SK-N-SH (cell line): ENCODE measurements at regions not wholly inside any gene's neighbourhood (a gene's known extent, or its start where the extent isn't known, plus 50 kb on each side); places are given as distances from the start of the nearest gene placed in this dataset.

ENCODE experiments used
- CTCF ChIA-PET: fragments of 300-600, 350-600 bp; formaldehyde crosslinking; extraction: SDS; loops from one replicate; lab custom pipeline; 2021; lab: Yijun Ruan, JAX
- POLR2A ChIA-PET: fragments of 350-600 bp; sonication (Branson Sonifier 250); formaldehyde crosslinking; extraction: SDS; loops from one replicate; lab custom pipeline; 2020; ENCODE audit warnings: antibody characterized with exemption, inconsistent platforms; lab: Yijun Ruan, JAX
- DNase-seq: peaks from one replicate; pipeline ENCODE4 v3.0.0; 2012
- H2AFZ ChIP-seq: fragments of 200-600 bp; sonication (generic); 2 replicates; pipeline ENCODE4 v1.8.1; 2016; ENCODE audit warnings: antibody characterized with exemption, mild to moderate bottlenecking, low read depth
- H3F3A ChIP-seq: fragments of 200-600 bp; sonication (generic); replicated peaks from 2 replicates; pipeline ENCODE3; 2016; ENCODE audit warnings: antibody characterized with exemption, mild to moderate bottlenecking; ENCODE audit not compliant: insufficient read depth
- H3K27ac ChIP-seq, 2 experiments: fragments of 200-500 bp in 1 of 2; fragments of 200-600 bp in 1 of 2; sonication (Bioruptor generic) in 1 of 2; sonication (generic), shearing (Covaris generic) in 1 of 2; 2 replicates each; pipeline versions ENCODE4 v1.5.1 to v1.6.1; 2014 to 2016; ENCODE audit warnings: low read depth in 2 of 2, inconsistent platforms in 1 of 2, low read length in 1 of 2, mild to moderate bottlenecking in 1 of 2, mixed read lengths in 1 of 2
- H3K27me3 ChIP-seq: fragments of 200-600 bp; sonication (generic), shearing (Covaris generic); 2 replicates; pipeline ENCODE4 v1.6.1; 2016; ENCODE audit warnings: mixed run types; ENCODE audit not compliant: insufficient read depth
- H3K36me3 ChIP-seq, 2 experiments: fragments of 200-500 bp in 1 of 2; fragments of 200-600 bp in 1 of 2; sonication (Bioruptor generic) in 1 of 2; sonication (generic) in 1 of 2; replicated peaks in 1 of 2; 2 replicates each; pipeline versions ENCODE3 to v1.5.1; 2014 to 2016; ENCODE audit warnings: low read length in 1 of 2, mild to moderate bottlenecking in 1 of 2; ENCODE audit not compliant: insufficient read depth in 2 of 2, control insufficient read depth in 1 of 2
- H3K4me1 ChIP-seq, 2 experiments: fragments of 200-500 bp in 1 of 2; fragments of 200-600 bp in 1 of 2; sonication (Bioruptor generic) in 1 of 2; sonication (generic), shearing (Covaris generic) in 1 of 2; 2 replicates each; pipeline versions ENCODE4 v1.5.1 to v1.6.1; 2014 to 2016; ENCODE audit warnings: low read depth in 1 of 2, low read length in 1 of 2, mixed run types in 1 of 2; ENCODE audit not compliant: insufficient read depth in 2 of 2, control insufficient read depth in 1 of 2
- H3K4me2 ChIP-seq: fragments of 200-600 bp; sonication (generic), shearing (Covaris generic); 2 replicates; pipeline ENCODE4 v1.6.1; 2017; ENCODE audit warnings: mixed run types
- H3K4me3 ChIP-seq, 2 experiments: fragments of 200-500 bp in 1 of 2; fragments of 200-600 bp in 1 of 2; sonication (Bioruptor generic) in 1 of 2; sonication (generic), shearing (Covaris generic) in 1 of 2; 2 replicates each; pipeline versions ENCODE4 v1.5.1 to v1.8.1; 2014 to 2016; ENCODE audit warnings: low read depth in 2 of 2, inconsistent platforms in 1 of 2, low read length in 1 of 2, mild to moderate bottlenecking in 1 of 2, mixed read lengths in 1 of 2, moderate library complexity in 1 of 2
- H3K79me2 ChIP-seq: fragments of 200-600 bp; sonication (generic); 2 replicates; pipeline ENCODE4 v1.8.1; 2017; ENCODE audit warnings: mild to moderate bottlenecking; ENCODE audit not compliant: insufficient read depth
- H3K9ac ChIP-seq: fragments of 200-600 bp; sonication (generic); 2 replicates; pipeline ENCODE4 v1.6.1; 2017; ENCODE audit warnings: mixed run types
- H3K9me2 ChIP-seq: fragments of 200-600 bp; sonication (generic); 2 replicates; pipeline ENCODE4 v1.6.1; 2017; ENCODE audit warnings: mixed run types
- H3K9me3 ChIP-seq: fragments of 200-600 bp; sonication (generic); 2 replicates; pipeline ENCODE4 v1.6.1; 2017; ENCODE audit warnings: mixed run types, mild to moderate bottlenecking, moderate library complexity
- H4K20me1 ChIP-seq: fragments of 200-600 bp; sonication (generic); 2 replicates; pipeline ENCODE4 v1.6.1; 2017; ENCODE audit warnings: mild to moderate bottlenecking, mixed run types; ENCODE audit not compliant: insufficient read depth
- ELF1 ChIP-seq: IDR thresholded peaks from 2 replicates; pipeline ENCODE4 v1.4.0; 2012
- FOXJ3 ChIP-seq: sonication (generic); formaldehyde crosslinking; IDR thresholded peaks from 2 replicates; pipeline ENCODE4 v1.5.1; 2020; ENCODE audit warnings: mild to moderate bottlenecking, missing genetic modification reagents
- FOXM1 ChIP-seq: IDR thresholded peaks from 2 replicates; pipeline ENCODE4 v1.4.0; 2012; ENCODE audit warnings: low read depth, mild to moderate bottlenecking
- GABPA ChIP-seq: IDR thresholded peaks from 2 replicates; pipeline ENCODE4 v1.4.0; 2012; ENCODE audit warnings: low read depth, mild to moderate bottlenecking
- JUND ChIP-seq: IDR thresholded peaks from 2 replicates; pipeline ENCODE4 v1.4.0; 2012
- MEF2A ChIP-seq: IDR thresholded peaks from 2 replicates; pipeline ENCODE4 v1.4.0; 2012; ENCODE audit warnings: low read depth, borderline replicate concordance
- NRF1 ChIP-seq: IDR thresholded peaks from 2 replicates; pipeline ENCODE4 v1.6.1; 2012; ENCODE audit warnings: low read depth, mild to moderate bottlenecking, low read length
- RAD21 ChIP-seq: IDR thresholded peaks from 2 replicates; pipeline ENCODE4 v1.6.1; 2012; ENCODE audit warnings: mild to moderate bottlenecking, low read length
- RFX5 ChIP-seq: IDR thresholded peaks from 2 replicates; pipeline ENCODE4 v1.6.1; 2012; ENCODE audit warnings: mild to moderate bottlenecking, improper control_type of control experiment, low read length
- SIN3A ChIP-seq: IDR thresholded peaks from 2 replicates; pipeline ENCODE4 v1.6.1; 2012; ENCODE audit warnings: low read depth, mild to moderate bottlenecking, low read length, moderate library complexity, borderline replicate concordance
- SMC3 ChIP-seq: IDR thresholded peaks from 2 replicates; pipeline ENCODE4 v1.6.1; 2012; ENCODE audit warnings: low read depth, low read length, improper control_type of control experiment
- TCF12 ChIP-seq: IDR thresholded peaks from 2 replicates; pipeline ENCODE4 v1.4.0; 2012
- ZBTB33 ChIP-seq: IDR thresholded peaks from 2 replicates; pipeline ENCODE4 v1.4.0; 2012; ENCODE audit warnings: low read depth, borderline replicate concordance
- WGBS: methylation state at CpG from one replicate; pipeline ENCODE4 v1.1.6; 2017; ENCODE audit warnings: low lambda C conversion rate; 5-methylcytosine and 5-hydroxymethylcytosine counted together
- TF ChIP-seq, protein P1 (sequence below): fragments of 150-350 bp; IDR thresholded peaks from 2 replicates; pipeline ENCODE4 v1.6.1; 2017; ENCODE audit warnings: antibody characterized with exemption, low read length, low read depth, borderline replicate concordance

DNA sequence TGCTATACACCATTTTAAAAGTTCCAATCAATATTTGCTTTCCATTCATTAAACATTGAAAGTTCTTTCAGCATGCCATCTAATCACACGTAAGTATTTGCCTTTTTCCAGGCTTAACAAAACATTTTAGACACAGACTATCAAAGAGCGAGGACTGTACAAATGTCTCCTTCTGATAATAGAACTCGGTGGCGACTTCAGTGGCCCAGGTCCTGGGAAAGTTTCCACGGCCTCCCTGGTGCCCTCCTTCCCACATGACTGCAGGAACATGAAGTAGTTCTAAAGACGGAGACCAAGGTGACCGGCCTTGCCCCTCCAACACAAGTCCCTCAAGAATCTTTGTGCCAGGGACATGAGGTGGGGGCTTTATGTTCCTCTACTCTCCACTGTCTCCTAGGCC lies 174.6 kb upstream of the KBTBD8 start:
- no peaks in the 10 kb centered on the region for H3K79me2 ChIP-seq
- TF ChIP-seq, protein P1, sequence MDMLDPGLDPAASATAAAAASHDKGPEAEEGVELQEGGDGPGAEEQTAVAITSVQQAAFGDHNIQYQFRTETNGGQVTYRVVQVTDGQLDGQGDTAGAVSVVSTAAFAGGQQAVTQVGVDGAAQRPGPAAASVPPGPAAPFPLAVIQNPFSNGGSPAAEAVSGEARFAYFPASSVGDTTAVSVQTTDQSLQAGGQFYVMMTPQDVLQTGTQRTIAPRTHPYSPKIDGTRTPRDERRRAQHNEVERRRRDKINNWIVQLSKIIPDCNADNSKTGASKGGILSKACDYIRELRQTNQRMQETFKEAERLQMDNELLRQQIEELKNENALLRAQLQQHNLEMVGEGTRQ: no peak
- no peak for TF ChIP-seq RAD21
- H3K4me2 ChIP-seq: no peak overlapping the region
- no peaks in the 10 kb centered on the region for H3K4me1 ChIP-seq
- H3K9me3 ChIP-seq: no peaks in the 10 kb centered on the region
- no peak overlapping the region for H3K4me3 ChIP-seq
- no peaks in the 10 kb centered on the region for H3K9me2 ChIP-seq
- H3K36me3 ChIP-seq: no peaks in the 10 kb centered on the region
- ChIA-PET CTCF (interaction anchor here (0.8 to 2.4 kb wide), 7 partner anchors 8 to 546 kb away, joined by 3 to 24 read pairs (median 4); no protein-coding TSS in a partner anchor), POLR2A (no interaction called here)
- no peak overlapping the region for H3K9ac ChIP-seq
- H3K27ac ChIP-seq: no peak overlapping the region
- 57% methylated on average over 7 of the region's 7 CpGs for WGBS
- no peak overlapping the region for H2AFZ ChIP-seq
- H3F3A ChIP-seq: no peaks in the 10 kb centered on the region
- no peaks in the 10 kb centered on the region for H4K20me1 ChIP-seq
- no peak for DNase-seq
- no peaks in the 10 kb centered on the region for H3K27me3 ChIP-seq

DNA sequence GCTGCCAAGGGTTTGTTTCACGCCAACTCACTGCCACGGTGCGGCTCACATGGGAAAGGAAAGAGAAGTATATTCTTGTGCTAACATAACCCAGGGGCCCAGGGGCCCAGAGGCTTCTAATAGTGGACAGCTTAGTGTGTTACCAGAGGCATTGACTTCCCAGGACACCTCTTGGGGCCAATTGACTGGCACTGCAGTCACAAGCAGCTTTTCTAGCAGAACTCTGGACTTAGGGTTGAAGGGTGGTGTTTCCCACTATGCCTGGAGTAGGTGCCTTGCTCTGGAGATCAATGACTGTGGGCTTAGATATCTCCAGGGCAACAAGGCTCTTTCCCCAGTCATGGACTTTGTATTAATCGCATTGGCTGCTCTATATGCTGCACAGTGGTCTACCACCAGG lies 172.7 kb upstream of the KBTBD8 start:
- no peak overlapping the region for H2AFZ ChIP-seq
- CTCF ChIA-PET: interaction anchor here (1.7 kb wide), 1 partner anchor 9 kb away, joined by 6 read pairs; no protein-coding TSS in a partner anchor

More for the DNA sequence above, 172.7 kb upstream of the KBTBD8 start:
- no peaks in the 10 kb centered on the region for H3K4me1 ChIP-seq
- H4K20me1 ChIP-seq: no peaks in the 10 kb centered on the region
- POLR2A ChIA-PET: no interaction called here
- no peaks in the 10 kb centered on the region for H3K9me3 ChIP-seq
- H3K27me3 ChIP-seq: no peaks in the 10 kb centered on the region
- TF ChIP-seq FOXM1 (no peak), ELF1 (no peak), SIN3A (no peak), GABPA (no peak), MEF2A (no peak), JUND (no peak), NRF1 (no peak), ZBTB33 (no peak), RFX5 (no peak), TCF12 (no peak), SMC3 (no peak), FOXJ3 (no peak)
- TF ChIP-seq, protein P1: no peak
- no peak overlapping the region for H3K4me3 ChIP-seq
- H3K4me2 ChIP-seq: no peak overlapping the region
- no peaks in the 10 kb centered on the region for H3K36me3 ChIP-seq
- no peaks in the 10 kb centered on the region for H3F3A ChIP-seq
- WGBS: 66% methylated on average over 4 of the region's 4 CpGs
- no peaks in the 10 kb centered on the region for H3K79me2 ChIP-seq
- DNase-seq: no peak
- H3K27ac ChIP-seq: no peak overlapping the region
- no peak overlapping the region for H3K9ac ChIP-seq
- H3K9me2 ChIP-seq: no peaks in the 10 kb centered on the region
